CMK (cell line): ENCODE measurements at regions not wholly inside any gene's neighbourhood (a gene's known extent, or its start where the extent isn't known, plus 50 kb on each side); places are given as distances from the start of the nearest gene placed in this dataset.

ENCODE experiments used
- DNase-seq: peaks from one replicate; pipeline ENCODE4 v3.0.0-alpha.2; 2010; ENCODE audit warnings: low read depth

GRCh38 chr2:239780236-239780994 lies 244.7 kb downstream of the NDUFA10 start:
- DNase-seq: no peak

DNA sequence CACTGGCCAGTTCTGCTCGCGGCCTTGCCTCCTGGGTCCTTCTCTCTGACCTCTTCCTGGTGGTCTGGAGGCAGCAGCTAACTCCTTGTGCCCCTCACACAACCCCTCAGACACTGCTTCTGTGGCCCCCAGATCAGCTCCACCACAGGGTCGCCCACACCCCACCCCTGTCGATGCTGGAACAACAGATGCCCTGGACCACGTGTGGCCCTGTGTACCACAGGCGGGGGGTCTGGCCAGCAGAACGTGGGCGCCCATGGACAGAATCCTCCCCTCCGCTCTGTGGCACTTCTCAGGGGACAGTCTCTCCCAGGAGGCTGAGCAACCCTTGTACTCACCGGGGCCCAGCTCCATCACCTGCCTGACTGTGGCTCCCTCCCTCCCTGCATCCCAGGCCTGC lies 245.6 kb downstream of the NDUFA10 start:
- DNase-seq: no peak

DNA sequence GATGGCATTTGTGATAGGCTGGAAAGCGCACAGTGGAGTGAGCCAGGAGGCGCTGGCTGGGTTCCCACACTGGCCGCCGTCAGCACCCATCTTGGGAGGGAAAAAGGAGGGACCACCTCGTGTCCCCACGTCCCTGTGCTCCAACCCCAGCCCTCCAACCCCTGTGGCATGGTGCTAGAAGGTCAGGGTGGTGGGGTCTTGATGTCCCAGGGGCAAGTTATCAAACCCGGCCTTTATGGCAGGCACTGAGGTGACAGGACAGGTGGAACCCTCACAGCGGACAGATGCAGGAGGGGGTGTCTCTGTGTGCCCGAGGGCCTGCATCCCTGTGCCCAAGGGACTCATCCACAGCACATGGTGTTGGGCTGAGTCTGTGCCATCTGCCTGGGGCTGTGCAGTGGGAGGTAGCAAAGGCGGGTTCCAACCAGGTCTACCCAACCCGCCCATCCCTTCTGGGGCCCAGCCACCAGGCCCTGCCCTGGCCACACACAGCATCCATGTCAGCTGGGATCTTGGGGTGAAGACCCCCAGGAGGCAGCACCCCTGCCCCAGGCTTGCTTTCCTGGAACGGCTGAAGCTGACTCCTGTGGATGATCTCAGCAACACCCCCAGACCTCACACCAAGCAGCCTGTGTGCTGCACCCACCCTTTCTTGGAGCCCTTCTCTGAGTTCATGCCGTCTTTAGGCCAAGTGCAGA lies 246.1 kb downstream of the NDUFA10 start:
- no peak for DNase-seq

DNA sequence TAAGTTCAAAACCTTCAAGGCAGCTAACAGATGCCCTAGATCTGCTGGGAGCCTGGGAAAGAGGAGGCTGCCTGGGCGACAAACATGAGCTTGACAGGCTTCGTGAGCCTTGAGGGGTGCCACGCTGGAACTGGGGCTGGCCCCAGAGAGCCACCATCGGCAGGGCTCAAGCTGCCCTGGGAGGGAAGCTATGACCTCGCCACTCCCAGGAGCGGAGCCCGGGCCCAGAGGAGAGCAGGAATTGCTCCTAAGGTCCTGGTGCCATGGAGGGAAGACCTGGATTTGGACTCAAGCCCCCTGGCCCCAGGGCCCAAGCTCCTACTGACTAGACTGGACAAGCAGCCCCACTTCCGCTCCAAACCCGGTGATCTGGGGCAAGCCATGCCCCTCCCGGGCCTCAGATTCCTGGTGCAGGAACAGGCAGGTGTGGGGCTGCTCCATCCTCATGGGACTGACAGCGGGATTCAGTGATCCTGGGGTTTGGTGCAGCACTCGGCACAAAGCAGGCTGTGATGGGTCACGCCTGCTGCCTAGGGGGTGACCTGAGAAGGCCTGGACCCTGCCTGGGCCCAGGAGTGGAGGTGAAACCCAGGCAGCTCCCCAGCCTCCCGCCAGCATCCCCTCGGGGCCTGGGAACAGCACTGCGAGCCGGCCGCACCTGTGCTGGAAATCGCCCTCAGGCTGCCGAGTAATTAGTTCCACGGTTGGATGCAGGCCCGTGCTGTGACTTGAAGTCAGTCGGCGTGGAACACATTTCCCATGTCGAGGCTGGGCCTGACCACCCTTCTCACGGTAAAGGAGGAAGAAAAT lies 246.9 kb downstream of the NDUFA10 start:
- no peak for DNase-seq

DNA sequence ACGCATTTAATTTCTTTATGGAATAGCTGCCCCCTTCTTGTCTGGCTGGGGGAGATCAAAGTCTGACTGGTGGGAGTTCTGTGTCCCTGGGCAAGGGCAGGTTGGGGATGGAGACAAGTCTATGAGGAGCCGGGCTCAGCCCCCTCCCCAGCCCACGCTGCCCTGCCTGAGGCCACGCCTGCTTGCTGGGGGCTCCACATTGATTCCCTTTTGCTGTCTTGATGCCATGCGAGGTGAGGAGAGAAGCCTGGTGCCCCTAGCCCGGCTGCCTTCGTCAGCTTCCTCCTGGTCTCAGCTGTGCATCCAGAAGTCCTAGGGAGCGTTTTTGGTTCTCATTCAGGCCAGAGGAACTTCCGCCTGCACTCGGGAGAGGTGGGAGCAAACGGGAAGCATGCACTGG lies 247.9 kb downstream of the NDUFA10 start:
- DNase-seq: no peak

- DNase-seq: no peak
Observed at GRCh38 chr2:239776436-239777005, 248.6 kb downstream of the NDUFA10 start.

GRCh38 chr2:239775623-239776435 lies 249.3 kb downstream of the NDUFA10 start:
- DNase-seq: no peak

GRCh38 chr2:239774933-239775622 lies 250.1 kb downstream of the NDUFA10 start:
- no peak for DNase-seq

DNA sequence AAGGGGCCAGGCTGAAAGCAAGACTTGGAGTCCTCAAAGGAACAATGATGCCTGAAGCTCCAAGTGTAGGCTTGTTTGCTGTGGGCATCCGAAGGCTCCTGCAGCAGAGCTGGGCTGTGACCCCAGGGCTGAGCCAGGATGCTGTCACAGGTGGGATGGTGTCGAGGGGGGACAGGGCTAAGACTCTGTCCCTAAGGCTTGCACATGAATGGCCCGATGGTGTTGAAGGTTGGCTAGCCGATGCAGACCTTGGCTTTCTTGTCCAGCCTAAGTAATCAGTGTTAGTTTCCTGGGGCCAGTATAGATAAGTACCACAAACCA lies 251.0 kb downstream of the NDUFA10 start:
- DNase-seq: no peak

- no peak for DNase-seq
Observed at GRCh38 chr2:239773228-239774141, 251.7 kb downstream of the NDUFA10 start.

DNA sequence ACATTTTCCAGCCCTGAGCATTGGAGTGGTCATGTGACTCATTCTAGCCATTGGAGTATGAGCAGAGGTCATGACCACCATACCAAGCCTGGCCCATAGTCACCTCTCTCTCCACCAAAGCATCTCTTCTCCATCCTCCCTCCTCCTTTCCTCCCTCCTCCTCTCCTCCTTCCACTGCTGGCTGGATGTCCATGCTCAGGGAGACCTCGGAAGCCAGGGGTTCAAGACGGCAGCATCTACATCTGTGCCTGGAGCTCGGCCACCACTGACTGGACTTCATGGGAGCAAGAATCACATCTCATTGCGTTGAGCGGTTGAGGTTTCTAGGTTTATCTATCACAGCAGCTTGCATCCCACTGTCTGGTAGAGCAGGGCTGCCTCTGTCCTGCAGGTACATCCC lies 252.4 kb downstream of the NDUFA10 start:
- no peak for DNase-seq

GRCh38 chr2:239770246-239770639 lies 254.9 kb downstream of the NDUFA10 start:
- DNase-seq: no peak

DNA sequence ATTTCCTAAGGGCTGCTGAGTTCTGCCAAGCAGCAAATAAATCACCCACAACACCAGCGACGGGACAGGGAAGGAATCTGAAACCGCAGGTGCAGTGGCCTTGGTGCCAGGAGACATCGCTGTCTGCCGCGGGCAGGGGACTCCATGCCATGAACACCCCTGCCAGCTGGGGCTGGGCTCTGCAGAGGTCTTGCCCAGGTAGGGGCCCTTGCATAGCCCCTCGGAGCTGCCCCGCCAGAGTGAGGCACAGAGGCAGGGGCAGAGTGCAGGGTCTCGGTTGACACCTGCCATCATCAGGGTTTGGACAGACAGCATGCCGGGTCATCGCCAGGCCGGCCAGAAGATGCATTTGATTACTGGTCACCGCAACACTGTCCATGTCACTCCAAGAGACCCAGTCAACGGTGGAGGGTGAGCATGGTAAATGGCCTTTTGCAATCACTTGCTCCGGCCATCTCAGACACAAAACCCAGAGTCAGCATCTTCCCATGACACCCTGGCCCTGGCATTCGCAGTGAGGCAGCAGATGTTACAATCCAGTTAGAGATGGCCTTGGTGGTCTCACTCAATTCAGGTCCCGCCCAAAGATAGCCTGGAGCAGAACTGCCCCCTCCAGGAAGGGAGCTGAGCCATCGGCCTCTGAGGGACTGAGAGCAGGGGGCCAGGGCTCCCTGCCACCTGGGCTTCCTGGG lies 255.4 kb downstream of the NDUFA10 start:
- DNase-seq: no peak

GRCh38 chr2:239768907-239769553 lies 256.1 kb downstream of the NDUFA10 start:
- no peak for DNase-seq

GRCh38 chr2:239768031-239768790 lies 256.9 kb downstream of the NDUFA10 start:
- no peak for DNase-seq

DNA sequence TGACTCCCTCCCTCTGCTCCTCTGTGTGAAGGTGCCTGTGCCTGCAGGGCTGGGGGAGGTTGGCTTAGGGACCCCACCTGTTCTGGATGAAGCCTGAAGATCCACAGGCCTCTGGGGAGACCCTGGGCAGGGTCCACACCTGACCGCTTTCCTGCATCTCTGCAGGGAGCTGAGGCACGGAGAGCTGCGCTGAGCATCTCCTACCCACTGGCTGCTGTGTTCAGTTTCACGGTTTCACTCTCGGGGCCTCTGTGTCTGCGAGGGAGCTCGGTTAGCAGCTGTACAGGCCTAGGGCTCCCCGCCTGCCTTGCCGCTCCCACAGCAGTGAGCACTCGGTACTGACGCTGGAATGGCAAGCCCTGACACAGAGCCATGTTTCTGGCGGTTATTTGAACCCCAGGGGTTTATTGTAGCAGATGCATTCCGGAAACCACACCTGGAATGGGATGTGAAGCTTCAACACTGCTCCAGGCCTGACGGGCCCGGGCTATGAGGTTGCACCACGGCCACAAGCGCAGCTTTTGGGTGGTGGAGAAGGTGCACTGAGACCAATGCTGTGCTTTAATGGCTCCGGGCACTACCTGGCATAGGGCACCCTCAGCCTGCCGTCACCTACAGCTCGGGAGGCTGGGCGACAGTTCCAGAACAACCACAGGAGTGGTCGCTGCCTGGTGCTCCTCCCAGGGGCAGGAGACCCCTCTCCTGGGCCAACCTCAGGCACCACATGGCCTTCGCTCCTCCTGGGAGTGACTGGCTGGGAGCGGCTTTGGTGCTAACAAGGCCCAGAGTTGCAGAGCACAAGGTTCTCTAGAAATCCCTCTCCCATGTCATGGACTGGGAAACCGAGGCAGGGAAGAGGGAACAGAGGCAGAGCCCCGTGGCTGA lies 257.9 kb downstream of the NDUFA10 start:
- DNase-seq: no peak

DNA sequence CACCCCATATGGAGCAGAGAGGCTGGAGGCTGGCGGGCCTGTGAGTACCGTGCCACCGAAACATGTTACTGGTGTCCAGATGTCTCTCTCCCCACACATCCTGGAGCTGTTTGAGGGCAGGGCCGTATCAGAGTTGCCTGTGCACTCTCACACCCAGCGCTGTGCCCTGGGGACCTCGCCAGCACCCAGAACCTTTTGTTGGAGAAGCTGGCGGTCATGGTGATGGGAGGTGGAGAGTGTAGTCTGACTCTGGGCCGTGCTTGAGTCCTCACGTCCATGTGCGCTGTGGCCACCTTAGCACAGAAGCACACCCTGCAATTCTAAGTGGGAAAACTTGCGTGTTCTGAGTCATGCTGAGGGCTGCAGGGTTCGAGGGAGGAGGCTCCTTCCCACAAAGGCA lies 259.2 kb downstream of the NDUFA10 start:
- DNase-seq: no peak
